Activated CD4-positive, CD25-positive, alpha-beta regulatory T cell treated with anti-CD3 and anti-CD28 coated beads, Interleukin-2, amount 50 U/mL, for 72 hours (primary cell): ENCODE measurements at regions not wholly inside any gene's neighbourhood (a gene's known extent, or its start where the extent isn't known, plus 50 kb on each side); places are given as distances from the start of the nearest gene placed in this dataset.

Experiments
- DNase-seq: peaks from one replicate; pipeline ENCODE4 v3.0.0; 2021

DNA sequence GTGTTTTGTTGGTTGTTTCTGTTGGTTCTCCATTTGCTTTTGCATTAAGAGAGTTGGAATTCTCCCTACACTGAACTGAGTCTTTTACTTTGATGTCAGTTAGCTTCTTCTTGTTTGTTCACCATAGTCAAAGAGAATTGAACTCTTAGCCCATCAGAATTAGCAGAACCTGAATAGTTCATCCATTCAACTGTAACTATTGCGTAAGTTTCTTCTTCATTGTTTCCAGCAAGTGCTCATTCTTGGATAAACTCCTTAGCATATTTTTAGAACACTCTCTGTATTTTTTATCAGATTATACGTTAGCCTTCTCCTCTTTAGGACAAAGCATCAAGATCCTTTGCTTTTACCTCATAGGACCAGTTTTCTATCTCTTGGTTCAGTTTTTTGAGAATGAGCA lies 128.4 kb upstream of the RAB11FIP2 start:
- no peak for DNase-seq

DNA sequence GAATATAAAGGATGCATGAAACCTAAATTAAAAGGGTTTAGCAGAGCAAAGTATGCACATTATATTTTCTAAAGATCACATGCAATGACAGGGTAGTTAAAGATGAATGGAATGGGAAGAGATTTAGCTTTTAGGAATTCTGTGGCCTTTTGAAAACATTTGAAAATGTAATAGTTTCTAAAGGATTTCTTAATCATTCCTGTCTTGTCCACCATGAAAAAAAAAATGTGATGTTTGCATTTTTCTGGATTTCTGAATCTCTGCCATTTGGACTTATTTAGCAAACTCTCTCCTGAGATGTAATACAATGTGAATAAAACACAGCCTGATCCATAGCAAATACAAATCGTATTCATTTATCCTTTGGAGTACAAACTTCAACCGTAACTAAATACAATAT lies 126.6 kb upstream of the RAB11FIP2 start:
- no peak for DNase-seq

DNA sequence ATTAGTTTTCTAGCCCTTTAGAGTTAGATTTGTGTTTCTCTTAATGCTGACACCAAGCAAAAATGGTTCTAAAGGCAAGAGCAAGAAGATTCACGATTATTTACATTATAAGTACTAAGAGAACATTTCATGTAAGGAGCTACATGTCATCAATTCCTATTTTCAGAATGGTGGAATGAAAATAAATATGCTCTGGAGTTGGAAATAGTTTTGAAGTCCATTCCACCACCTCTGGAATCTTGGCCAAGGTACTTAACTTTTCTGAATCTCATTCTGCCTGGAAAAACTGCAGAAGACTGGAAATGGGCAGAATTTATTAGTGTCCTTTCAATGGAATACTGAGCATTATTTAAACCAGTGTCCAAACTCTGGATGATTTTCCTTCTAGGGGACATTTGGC lies 125.1 kb upstream of the RAB11FIP2 start:
- DNase-seq = no peak

DNA sequence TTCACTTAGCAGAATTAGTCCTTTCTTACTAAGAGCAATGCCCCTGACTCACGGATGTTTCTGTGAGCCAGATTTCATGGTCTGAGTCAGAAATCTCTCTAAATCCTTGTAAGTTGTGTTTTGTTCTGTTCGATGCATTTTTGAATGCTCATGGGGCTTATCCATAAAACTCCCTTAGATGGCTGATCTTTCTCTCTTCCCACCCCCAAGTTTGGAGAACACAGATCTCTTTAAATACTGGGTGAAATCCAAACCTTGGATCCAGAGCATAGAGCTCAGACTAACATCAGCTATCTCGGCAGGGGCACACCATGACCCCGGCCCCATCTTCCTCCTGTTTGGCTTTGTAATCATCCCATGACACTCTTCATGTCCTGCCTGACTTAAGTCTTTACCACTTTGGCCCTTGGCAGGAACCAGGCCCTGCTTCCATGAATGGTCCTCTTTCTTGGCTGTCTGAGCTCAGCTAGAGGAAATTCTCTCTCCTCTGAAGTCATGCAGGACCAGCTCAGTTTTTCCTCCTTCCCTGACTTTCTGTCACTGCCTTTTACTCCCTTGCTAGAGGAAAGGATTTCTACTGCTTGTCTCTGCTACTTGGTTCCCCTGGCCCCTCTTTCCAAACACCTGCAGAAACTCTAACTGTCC lies 120.4 kb upstream of the RAB11FIP2 start:
- DNase-seq = no peak

DNA sequence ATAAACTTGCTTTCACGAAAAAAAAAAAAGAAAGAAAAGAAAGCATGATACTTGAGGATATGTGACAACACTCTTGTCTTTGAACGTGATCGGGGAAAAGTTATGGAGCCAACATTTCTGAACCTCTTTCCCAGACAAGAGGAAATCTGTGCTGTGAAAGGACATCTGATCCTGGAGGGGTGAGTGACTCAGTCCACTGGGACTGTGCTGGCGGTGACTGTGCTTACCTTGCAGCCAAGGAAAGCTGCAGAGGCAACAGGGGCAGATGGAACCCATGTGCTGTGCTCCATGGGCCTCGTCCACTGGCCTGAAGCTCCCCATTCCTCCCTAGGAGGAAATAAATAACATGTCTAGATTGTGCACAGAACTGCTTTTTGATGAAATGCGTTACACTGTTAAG lies 116.5 kb upstream of the RAB11FIP2 start:
- no peak for DNase-seq

DNA sequence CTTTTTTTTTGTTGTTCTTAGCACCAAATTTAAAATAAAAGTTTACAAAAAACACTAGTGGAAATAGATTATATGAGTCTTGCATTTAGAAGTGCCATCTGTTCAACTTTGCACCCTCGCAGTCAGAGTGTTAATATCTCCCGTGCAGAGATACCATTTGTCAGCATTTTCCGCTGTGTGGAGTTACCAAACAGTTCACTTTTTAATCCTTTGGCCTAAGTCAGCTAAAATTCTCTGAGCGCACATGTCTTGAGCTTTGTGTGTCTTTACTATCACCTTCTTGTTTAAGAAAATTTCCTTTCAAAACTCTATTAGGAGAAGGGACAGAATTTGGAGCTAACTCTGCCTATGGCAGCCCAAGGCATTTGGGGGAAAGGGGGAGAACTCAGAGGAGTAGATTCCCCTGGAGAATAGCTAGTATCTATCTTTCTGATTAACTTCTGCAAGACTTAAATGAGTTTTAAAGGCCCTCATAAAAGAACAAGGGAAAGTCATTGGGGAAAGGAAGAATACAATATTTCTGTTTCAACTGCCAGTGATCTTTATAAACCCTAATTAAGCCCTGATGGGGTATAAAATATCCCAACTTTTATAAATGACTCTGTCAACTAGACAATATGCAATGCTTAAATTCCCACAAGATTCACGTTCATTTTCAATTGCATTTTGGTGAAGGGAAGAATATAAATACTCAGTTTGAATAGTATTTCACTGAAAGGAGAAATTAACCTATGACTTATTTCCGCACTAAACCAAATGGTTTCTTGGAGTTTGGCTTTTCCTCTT lies 114.9 kb upstream of the RAB11FIP2 start:
- DNase-seq = no peak

DNA sequence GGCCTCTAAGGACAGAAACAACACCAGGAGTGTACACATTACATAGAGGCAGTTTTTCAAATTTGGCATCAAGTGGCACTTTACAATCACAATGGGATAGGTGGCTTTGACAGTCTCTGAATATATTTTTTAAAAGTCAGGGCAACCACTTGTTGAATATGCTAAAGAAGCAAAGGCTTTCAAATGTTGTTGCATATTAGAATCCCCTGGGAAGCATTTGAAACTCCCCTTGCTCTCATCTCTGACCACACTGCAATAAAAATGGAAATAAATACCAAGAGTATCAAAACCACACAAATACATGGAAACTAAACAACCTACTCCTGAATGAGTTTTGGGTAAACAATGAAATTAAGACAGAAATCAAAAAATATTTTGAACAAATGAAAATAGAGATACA lies 106.5 kb upstream of the RAB11FIP2 start:
- DNase-seq = no peak

DNA sequence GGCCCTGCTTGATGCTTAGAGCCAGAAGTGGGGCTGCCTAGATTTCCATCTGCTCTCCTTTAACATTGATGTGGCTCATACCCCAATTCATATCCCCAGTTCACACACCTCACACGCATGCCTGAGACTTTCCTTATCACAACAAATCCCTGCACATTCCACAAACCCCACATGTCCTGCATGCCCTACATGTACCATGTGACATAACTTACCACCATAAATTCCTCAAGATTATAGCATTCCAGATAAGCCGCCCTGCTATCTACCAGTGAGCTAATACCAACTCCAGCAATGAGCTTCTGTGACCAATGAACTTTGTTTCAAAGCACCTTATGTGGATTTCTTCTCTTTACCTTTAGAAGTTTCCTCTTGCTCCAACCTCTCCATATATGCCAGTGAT lies 104.7 kb upstream of the RAB11FIP2 start:
- DNase-seq = no peak

DNA sequence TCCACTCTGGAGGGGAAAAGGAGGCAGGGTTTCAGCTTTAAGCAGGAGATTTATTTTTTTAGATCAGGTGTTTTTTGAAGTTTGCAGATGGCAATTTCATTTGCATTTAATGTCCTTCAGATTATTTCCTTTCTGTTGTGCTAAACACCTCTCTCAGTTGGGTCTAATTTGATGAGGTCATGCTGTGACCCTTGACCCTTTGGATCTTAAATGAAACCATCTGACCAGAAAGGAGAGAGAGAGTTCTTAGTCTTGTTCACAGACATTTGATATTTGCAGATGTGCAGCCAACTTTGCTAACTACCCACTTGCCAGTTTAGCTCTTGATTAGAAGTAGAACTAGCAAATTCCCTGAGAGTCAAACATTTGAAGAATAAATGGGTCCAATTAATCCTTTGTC lies 101.5 kb upstream of the RAB11FIP2 start:
- DNase-seq = no peak

DNA sequence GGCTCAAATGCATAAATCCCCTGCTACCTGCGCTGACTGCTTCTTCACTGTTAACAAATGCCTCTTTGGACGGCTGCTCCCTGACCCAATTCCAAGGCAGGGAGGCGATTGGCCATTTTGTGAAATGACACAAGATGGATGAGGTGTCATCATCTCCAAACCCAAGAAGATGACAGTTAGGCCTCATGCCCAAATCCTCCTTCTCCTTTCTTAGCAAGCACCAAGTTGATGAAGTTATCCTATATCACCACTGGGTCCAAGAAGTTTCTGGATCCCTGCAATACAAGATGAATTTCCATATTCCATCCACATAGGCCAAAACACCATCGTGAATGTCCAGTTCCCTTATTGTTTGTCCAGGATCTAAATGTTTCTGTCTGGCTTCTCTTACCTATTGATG lies 98.5 kb upstream of the RAB11FIP2 start:
- no peak for DNase-seq

DNA sequence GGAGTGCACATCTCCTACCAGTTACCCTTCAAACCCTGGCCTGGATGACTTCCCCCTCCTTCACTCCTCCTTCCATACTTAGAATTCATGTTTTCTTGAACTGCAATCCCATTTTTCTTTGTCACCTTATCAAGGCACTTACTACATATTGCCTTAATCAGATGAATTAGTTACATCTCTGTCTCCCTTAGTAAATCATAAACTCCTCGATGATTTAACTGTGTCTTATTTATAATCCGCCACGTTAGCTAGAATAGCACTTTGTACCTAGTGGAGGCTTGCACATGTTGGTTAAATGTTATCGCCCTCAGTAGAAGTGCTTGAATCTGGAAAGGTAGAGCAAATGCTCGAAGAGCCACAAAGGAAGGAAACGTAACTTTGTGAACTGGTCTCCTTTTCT lies 94.7 kb upstream of the RAB11FIP2 start:
- DNase-seq = no peak

DNA sequence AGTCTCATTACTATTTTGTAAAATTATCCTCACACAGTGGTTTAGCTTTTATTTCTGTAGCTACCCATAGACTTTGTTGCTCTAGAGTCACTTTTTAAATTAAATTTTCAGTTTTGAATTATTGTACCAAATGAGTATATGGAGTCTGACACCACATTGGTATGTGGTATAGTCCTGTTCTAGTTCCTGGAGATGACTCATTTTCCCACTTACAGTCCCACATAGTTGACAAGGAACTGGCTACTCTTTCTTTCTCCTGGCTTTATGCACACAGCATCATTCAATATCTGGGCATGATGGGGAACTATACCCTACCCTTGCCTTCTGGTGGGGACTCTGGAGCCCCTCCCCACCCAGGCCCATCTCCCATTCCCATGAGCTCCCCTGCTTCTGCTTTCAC lies 92.6 kb upstream of the RAB11FIP2 start:
- DNase-seq = no peak

DNA sequence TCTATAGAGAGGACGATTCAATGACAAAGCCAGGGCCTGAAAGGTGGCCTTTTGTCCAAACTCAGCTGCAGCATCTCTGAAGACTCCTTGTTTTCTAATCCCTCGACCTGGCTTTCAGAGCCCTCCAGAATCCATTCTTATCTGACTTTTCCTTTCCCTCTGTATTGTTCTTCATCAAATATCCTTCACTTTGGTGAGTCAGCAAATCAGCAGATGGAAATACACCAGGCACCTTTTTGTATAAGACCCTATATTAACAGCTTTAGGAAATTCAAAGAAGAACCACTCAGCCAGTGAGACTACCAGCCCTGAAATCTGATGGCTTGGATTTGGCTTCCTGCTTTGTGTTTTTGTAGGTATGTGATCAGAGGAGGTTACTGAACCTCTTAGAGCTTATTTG lies 81.9 kb upstream of the RAB11FIP2 start:
- no peak for DNase-seq

DNA sequence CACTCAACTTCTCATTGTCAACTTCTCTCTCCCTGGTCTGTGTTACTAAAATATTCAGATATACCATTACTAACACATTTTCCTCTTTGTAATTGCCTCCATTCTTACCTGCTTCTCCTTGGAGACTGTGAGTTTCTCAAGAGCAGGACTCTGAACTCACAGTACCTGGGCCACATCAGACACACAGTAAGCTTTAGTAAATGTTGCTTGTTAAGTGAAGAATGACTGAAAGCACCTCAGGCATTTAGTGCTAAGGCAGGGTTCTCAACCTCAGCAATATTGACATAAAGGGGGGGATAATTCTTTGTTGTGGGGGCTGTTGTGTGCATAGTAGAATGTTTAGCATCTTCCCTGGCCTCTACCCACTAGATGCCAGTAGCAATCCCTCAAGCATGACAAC lies 72.0 kb upstream of the RAB11FIP2 start:
- DNase-seq = no peak

DNA sequence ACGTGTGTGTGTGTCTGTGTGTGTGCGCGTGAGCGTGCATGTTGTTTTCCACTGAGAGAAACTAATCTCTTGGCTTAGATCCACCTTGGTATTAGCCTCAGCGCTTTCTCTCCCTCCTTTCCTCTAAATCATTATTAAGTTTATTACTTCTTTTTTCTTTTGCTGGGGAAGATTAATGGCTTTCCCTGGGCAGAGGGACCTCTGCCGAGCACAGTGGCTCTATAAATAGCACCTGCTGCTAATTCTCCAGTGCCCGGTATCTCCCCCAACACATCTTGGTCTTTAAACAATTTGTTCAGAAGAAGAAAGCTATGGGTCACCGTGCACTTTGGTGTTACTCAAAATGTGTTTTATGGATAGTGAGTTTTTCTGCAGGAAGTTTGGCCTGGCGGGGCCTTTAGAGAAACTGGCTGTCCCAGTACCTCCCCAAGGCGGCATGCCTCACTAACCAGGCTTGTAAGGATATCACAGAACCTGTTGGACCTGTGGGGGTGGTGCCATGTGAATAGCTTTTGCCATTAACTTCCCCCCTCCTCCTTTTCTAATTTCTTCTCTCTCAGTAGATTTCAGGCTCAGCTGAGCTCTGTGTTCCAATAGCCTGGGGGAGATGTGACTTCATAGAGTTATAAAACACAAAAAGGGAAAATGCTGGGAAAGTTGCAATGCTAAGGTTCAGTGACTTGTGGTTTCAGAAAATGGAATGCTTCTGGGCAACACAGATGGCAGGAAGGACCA lies 70.1 kb upstream of the RAB11FIP2 start:
- DNase-seq = no peak

DNA sequence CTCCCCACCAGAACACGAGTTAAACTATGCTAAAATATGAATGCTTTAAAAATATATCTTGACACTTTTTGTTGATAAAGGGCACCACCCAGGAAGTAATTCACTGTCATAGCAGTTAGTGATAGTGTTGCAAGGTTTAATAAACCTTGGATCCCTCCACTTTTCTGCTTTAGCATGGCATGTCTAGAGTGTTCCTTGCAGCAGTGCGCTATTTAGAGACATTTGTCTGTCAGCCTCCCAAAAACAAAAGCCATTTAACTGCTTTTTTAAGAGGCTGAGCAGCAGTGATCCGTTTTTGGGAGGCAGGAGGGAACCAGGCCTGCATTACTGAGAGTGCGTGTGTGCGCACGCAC lies 69.6 kb upstream of the RAB11FIP2 start:
- no peak for DNase-seq

DNA sequence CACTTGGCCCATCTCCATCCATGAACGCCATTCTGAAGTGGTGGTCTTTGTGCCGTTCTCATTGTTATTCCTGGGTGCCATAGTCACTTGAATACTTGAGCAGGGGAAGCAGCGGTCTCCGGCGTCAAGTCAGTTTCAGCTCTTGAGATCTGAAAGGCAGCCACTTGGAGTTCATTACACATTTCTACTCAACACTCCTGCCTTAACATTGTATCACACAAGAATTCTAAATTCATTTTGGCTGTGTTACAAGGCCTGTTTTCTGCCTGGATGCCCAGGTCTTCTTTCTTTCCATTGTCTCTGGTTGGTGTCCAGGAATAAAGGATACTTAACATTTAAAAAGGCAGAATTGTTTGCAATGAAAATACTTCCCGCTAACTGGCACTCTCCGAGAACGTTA lies 69.0 kb upstream of the RAB11FIP2 start:
- DNase-seq = no peak

DNA sequence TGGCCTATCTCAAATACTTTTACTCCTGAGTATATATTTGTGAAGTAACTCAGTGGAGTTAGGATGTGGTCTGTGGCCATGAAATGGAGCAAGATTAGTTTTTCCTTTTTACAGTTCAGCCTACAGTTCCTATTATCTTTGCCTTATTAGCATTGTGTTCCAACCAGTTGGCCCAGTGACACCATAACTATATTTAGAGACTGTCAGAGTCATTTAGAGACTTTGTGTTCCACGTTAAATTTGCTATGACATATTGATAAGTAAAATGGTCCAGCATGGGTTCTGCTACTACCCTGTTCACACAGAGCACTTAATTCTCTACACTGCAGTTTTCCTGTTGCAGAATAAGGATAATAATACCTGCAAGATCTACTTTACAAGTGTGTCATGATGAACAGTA lies 68.3 kb upstream of the RAB11FIP2 start:
- no peak for DNase-seq

DNA sequence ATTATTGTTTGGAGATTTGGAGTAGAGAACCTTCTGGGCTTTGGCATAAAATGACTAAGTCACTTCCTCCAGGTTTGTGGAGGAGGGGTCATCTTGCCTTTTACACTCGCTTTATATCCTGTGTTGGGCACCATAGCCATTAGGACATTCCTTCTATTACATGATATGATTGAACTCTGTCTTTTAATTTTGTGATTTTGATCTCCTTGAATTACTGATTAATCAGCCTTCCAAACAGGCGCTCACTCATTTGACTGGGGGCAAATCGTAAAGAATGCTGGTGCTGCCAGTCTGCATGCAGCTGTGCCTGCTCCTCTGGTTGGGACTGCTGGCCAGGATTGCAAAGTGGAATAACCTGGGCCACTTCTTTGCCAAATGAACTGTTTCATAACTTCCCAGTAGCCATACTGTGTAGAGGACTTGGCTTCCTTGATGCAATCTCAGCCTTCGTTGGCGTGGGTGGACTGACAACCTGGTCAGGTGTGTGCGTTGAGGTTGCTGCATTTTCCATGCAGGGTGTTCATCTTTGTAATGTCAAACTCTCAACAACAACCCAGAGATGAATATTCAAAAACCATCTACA lies 65.9 kb upstream of the RAB11FIP2 start:
- DNase-seq = no peak

DNA sequence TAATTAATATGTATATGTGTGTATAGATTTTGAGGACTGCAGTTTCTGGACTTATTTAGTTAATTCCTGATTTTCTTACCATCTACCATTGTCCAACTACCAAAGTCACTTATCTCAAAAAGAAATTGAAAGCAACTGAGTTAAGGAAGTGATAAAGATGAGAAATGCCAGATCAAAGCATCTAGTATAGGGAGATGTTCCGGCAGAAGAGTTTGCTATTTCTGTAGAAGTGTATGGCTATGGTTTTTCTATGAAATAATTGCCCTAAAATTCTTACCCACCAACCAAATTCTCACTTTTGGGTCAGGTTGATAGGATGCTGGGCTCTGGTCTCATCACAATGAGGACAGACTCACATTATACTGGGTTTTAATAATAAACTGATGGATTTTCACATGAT lies 64.0 kb upstream of the RAB11FIP2 start:
- no peak for DNase-seq

DNA sequence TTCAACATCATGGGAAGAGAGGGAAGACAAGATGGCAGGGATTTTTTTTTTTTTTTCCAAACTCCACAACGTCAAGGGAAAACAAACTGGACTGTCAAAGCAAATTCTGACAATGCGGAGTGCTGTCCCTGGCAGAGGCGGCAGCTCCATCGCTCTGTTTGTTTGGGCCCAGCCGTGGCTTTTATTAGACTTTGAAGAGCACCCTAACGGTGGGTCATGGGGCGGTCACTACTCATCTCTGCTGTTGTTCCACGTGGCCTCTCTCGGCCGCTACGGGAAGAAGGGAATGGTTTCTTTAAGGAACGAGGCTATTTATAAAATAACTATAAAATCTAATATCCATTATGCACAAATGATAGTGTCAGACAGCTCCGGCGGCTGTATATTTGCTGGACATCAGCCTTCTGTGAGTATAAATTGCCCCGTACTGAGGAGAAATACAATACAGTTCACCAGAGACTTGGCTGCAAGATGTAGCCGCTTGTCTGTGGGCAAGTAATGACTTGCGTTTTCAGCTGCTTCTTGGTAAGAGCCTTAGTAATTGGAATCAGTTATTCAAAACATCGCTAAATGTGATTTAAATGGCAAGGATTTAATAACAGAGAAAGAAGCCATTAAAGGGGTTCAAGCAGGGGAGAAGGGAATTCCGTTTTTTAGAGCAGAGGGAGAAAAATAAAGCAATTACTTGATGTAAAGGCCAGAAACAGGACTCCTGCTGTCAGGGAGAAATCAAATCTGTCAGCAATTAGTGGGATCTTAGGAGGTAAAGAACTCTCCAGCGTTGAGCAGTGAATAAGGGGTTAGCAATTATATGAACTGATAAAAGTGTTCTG lies 61.7 kb upstream of the RAB11FIP2 start:
- DNase-seq = no peak

DNA sequence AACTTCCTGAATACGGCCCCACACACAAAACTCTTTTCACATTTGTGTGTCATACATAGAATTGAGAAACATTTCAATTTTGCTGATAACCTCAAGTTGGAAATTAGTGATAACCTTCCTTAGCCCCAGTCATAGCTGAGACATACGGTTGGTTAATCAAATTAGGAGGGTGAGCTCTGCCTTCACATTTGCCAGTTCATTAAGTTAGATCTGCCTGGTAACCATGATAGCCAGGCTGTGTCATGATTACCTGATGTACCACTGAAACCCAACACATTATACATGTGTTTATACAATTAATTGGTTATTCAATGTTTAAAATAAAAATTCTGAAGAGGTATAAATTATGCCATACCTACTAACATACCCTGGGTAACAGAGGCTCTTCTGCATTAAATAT lies 60.8 kb upstream of the RAB11FIP2 start:
- DNase-seq = no peak

DNA sequence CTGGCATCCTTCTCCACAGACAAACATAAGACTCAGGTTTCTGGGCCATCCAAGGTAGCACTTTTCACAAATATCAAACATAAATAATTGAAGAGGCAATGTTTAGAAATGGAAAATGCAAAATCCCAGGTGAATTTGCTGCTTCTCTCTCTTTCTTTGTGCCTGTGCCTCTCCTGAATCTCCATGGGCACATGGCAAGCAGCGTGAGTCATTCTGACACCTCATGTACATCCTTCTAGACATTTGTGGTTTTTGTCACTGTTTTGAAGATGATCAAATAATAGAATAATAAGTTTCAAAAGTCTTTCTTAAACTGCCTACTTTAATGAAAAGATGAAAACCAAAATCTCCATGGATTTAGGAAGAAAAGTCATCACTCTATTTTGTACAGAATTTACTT lies 60.3 kb upstream of the RAB11FIP2 start:
- no peak for DNase-seq
